Body of pancreas (tissue), 4 donors: ENCODE measurements at regions not wholly inside any gene's neighbourhood (a gene's known extent, or its start where the extent isn't known, plus 50 kb on each side); places are given as distances from the start of the nearest gene placed in this dataset.

Experiments used
- ATAC-seq: fragments of 150-250 bp; one replicate; pipeline ENCODE4 v1.9.1; 2016
- DNase-seq, 4 donors: peaks; one replicate each; pipeline ENCODE4 v3.0.0-alpha.2; 2019
- H3K27ac ChIP-seq, 4 donors: fragments of 200-600 bp; sonication (generic); 1 replicate in 3 of 4; 2 replicates in 1 of 4; pipeline versions ENCODE4 v1.5.1 to v1.6.1; 2016 to 2019; ENCODE audit warnings: mild to moderate bottlenecking in 1 of 4, mixed read lengths in 1 of 4, moderate library complexity in 1 of 4
- H3K27me3 ChIP-seq, 2 donors: fragments of 200-600 bp; sonication (generic); one replicate each; pipeline ENCODE4 v1.6.0; 2016; ENCODE audit warnings: mild to moderate bottlenecking in 1 of 2
- H3K36me3 ChIP-seq, 2 donors: fragments of 200-600 bp; sonication (generic); replicated peaks in 1 of 2; 2 replicates each; pipeline ENCODE4 v1.5.1; 2016; ENCODE audit warnings: low read depth in 2 of 2; ENCODE audit not compliant: insufficient read depth in 1 of 2
- H3K4me1 ChIP-seq: fragments of 200-600 bp; sonication (generic); one replicate; pipeline ENCODE4 v1.6.0; 2016
- H3K4me3 ChIP-seq, 2 donors: fragments of 200-600 bp; sonication (generic); 1 replicate in 1 of 2; 2 replicates in 1 of 2; pipeline ENCODE4 v1.5.1; 2016 to 2019
- H3K9me3 ChIP-seq, 3 donors: fragments of 200-600 bp; sonication (generic); 1 replicate in 2 of 3; 2 replicates in 1 of 3; pipeline ENCODE4 v1.5.1; 2016
- CTCF ChIP-seq, 7 experiments: fragments of 450-650 bp in 4 of 7; fragments of 200-600 bp in 3 of 7; sonication (generic) in 3 of 7; IDR thresholded peaks; one replicate each; pipeline ENCODE4 v1.5.1; 2016 to 2019; ENCODE audit warnings: antibody characterized with exemption in 7 of 7
- POLR2A ChIP-seq, 3 donors: fragments of 450-650 bp; IDR thresholded peaks; one replicate each; pipeline ENCODE4 v1.6.1; 2016; ENCODE audit warnings: antibody characterized with exemption in 3 of 3, mild to moderate bottlenecking in 2 of 3
- WGBS, 2 donors: methylation state at CpG; one replicate each; pipeline ENCODE4 v1.1.5; 2017; 5-methylcytosine and 5-hydroxymethylcytosine counted together
- intact Hi-C: fragments of 100-400 bp; cut with DNase I; formaldehyde crosslinking; loops from one replicate; pipeline ENCODE4 v1.15.1; 2023

- Histone ChIP-seq H3K4me1 (no peaks in the 10 kb centered on the region), H3K4me3 (no peak overlapping the region), H3K9me3 (no peaks in the 10 kb centered on the region), H3K36me3 (no peaks in the 10 kb centered on the region), H3K27me3 (no peaks in the 10 kb centered on the region), H3K27ac (no peak overlapping the region)
- TF ChIP-seq POLR2A (IDR thresholded peaks at IDR 0.05) (no peak), CTCF (IDR thresholded peaks at IDR 0.05) (no peak)
- DNase-seq (no peak), ATAC-seq (no peak)
- intact Hi-C loops, result no loop called here
These were observed 337.0 kb upstream of the ZNF804A start for GRCh38 chr2:184261331-184261730.

GRCh38 chr2:184261818-184262217 is 336.5 kb upstream of the ZNF804A start:
- ATAC-seq, result no peak
- H3K4me1 ChIP-seq, result no peaks in the 10 kb centered on the region
- WGBS, 2 donors, result 76 to 95% methylated on average over 3 of the region's 3 CpGs
- H3K36me3 ChIP-seq, result no peaks in the 10 kb centered on the region
- intact Hi-C loops, result no loop called here
- TF ChIP-seq POLR2A (IDR thresholded peaks at IDR 0.05) (no peak), CTCF (IDR thresholded peaks at IDR 0.05) (no peak)
- no peaks in the 10 kb centered on the region for H3K9me3 ChIP-seq
- no peak for DNase-seq
- no peak overlapping the region for H3K4me3 ChIP-seq
- no peaks in the 10 kb centered on the region for H3K27me3 ChIP-seq
- no peak overlapping the region for H3K27ac ChIP-seq

- H3K27me3 ChIP-seq, result no peaks in the 10 kb centered on the region
- no peak for DNase-seq
- TF ChIP-seq CTCF (IDR thresholded peaks at IDR 0.05) (no peak), POLR2A (IDR thresholded peaks at IDR 0.05) (no peak)
- no peaks in the 10 kb centered on the region for H3K36me3 ChIP-seq
- H3K9me3 ChIP-seq, result no peaks in the 10 kb centered on the region
- H3K27ac ChIP-seq, result no peak overlapping the region
- 55 to 71% methylated on average over 5 of the region's 5 CpGs for WGBS, 2 donors
- no peaks in the 10 kb centered on the region for H3K4me1 ChIP-seq
- intact Hi-C loops, result no loop called here
- no peak for ATAC-seq
- H3K4me3 ChIP-seq, result no peak overlapping the region
These were observed 329.3 kb upstream of the ZNF804A start for GRCh38 chr2:184268900-184269477.

- DNase-seq (no peak), ATAC-seq (no peak)
- 77 to 79% methylated on average over 5 of the region's 5 CpGs for WGBS, 2 donors
These were observed 327.7 kb upstream of the ZNF804A start for GRCh38 chr2:184270660-184271059.

More at GRCh38 chr2:184270660-184271059, 327.7 kb upstream of the ZNF804A start:
- Histone ChIP-seq H3K9me3 (no peaks in the 10 kb centered on the region), H3K4me3 (no peak overlapping the region), H3K4me1 (no peaks in the 10 kb centered on the region), H3K36me3 (no peaks in the 10 kb centered on the region), H3K27ac (no peak overlapping the region), H3K27me3 (no peaks in the 10 kb centered on the region)
- no peak for TF ChIP-seq CTCF (IDR thresholded peaks at IDR 0.05)
- TF ChIP-seq POLR2A (IDR thresholded peaks at IDR 0.05), result no peak
- intact Hi-C loops, result no loop called here
